Large intestine (tissue), 3 donors: ENCODE measurements at regions not wholly inside any gene's neighbourhood (a gene's known extent, or its start where the extent isn't known, plus 50 kb on each side); places are given as distances from the start of the nearest gene placed in this dataset.
"Not testable (repeated sequence)": the region's sequence is repeated elsewhere in the genome, so short reads cannot be mapped to it uniquely, and the experiment has no call there.

ENCODE experiments used
- DNase-seq, 2 donors: peaks; one replicate each; pipeline versions ENCODE4 v3.0.0 to v3.0.0-alpha.2; 2013
- H3K27ac ChIP-seq: one replicate; pipeline ENCODE4 v1.5.1; 2013; ENCODE audit warnings: low read length
- H3K27me3 ChIP-seq: 2 replicates; pipeline ENCODE4 v1.6.1; 2013; ENCODE audit warnings: low read length; ENCODE audit not compliant: control insufficient read depth, insufficient read depth
- H3K36me3 ChIP-seq: 2 replicates; pipeline ENCODE4 v1.6.1; 2013; ENCODE audit warnings: low read length; ENCODE audit not compliant: control insufficient read depth, insufficient read depth
- H3K4me1 ChIP-seq: one replicate; pipeline ENCODE4 v1.6.1; 2013; ENCODE audit warnings: low read length; ENCODE audit not compliant: control insufficient read depth, insufficient read depth
- H3K4me3 ChIP-seq: one replicate; pipeline ENCODE4 v1.5.1; 2013; ENCODE audit warnings: low read length
- H3K9me3 ChIP-seq: one replicate; pipeline ENCODE4 v1.6.1; 2013; ENCODE audit warnings: mild to moderate bottlenecking, low read depth, low read length, moderate library complexity; ENCODE audit not compliant: control insufficient read depth
- WGBS: methylation state at CpG from one replicate; pipeline ENCODE4 v1.1.5; 2013; ENCODE audit warnings: low lambda C conversion rate; ENCODE audit not compliant: insufficient coverage; 5-methylcytosine and 5-hydroxymethylcytosine counted together

- H3K27me3 ChIP-seq, result no peaks in the 10 kb centered on the region
- H3K9me3 ChIP-seq, result no peaks in the 10 kb centered on the region
- H3K4me3 ChIP-seq, result no peak overlapping the region
- H3K4me1 ChIP-seq, result no peaks in the 10 kb centered on the region
- H3K27ac ChIP-seq, result no peak overlapping the region
- H3K36me3 ChIP-seq, result no peaks in the 10 kb centered on the region
- no peak for DNase-seq
- WGBS, result 100% methylated on average over 1 of the region's 1 CpG
Measured at GRCh38 chr2:144126302-144126701, 393.6 kb downstream of the ZEB2 start.

GRCh38 chr2:144125751-144126150 is 394.2 kb downstream of the ZEB2 start:
- 93% methylated on average over 2 of the region's 2 CpGs for WGBS
- H3K9me3 ChIP-seq, result no peaks in the 10 kb centered on the region
- H3K27ac ChIP-seq, result no peak overlapping the region

GRCh38 chr2:144124882-144125281 is 395.0 kb downstream of the ZEB2 start:
- Histone ChIP-seq H3K4me3 (no peak overlapping the region), H3K9me3 (no peaks in the 10 kb centered on the region), H3K4me1 (no peaks in the 10 kb centered on the region), H3K27ac (no peak overlapping the region), H3K36me3 (no peaks in the 10 kb centered on the region), H3K27me3 (no peaks in the 10 kb centered on the region)
- WGBS, result 100% methylated on average over 1 of the region's 4 CpGs
- DNase-seq, result no peak

More at GRCh38 chr2:144125751-144126150, 394.2 kb downstream of the ZEB2 start:
- no peaks in the 10 kb centered on the region for H3K4me1 ChIP-seq
- no peak for DNase-seq
- H3K4me3 ChIP-seq, result no peak overlapping the region
- no peaks in the 10 kb centered on the region for H3K36me3 ChIP-seq
- H3K27me3 ChIP-seq, result no peaks in the 10 kb centered on the region

- DNase-seq, result no peak
- H3K27ac ChIP-seq, result no peak overlapping the region
- no peaks in the 10 kb centered on the region for H3K36me3 ChIP-seq
- H3K4me1 ChIP-seq, result no peaks in the 10 kb centered on the region
- H3K9me3 ChIP-seq, result no peaks in the 10 kb centered on the region
- no peak overlapping the region for H3K4me3 ChIP-seq
- 100% methylated on average over 3 of the region's 4 CpGs for WGBS
- no peaks in the 10 kb centered on the region for H3K27me3 ChIP-seq
Measured at GRCh38 chr2:144120487-144120886, 399.4 kb downstream of the ZEB2 start.

- Histone ChIP-seq H3K4me3 (no peak overlapping the region), H3K9me3 (no peaks in the 10 kb centered on the region), H3K4me1 (no peaks in the 10 kb centered on the region), H3K27ac (no peak overlapping the region), H3K36me3 (no peaks in the 10 kb centered on the region), H3K27me3 (no peaks in the 10 kb centered on the region)
- DNase-seq, result no peak
- 92% methylated on average over 2 of the region's 3 CpGs for WGBS
Measured at GRCh38 chr2:144117086-144117485, 402.8 kb downstream of the ZEB2 start.

- peak in 1 of 2 donors; percentile 19 for DNase-seq
- no peak overlapping the region for H3K4me3 ChIP-seq
- WGBS, result no CpG with 5 or more reads among the region's 1 CpG
Measured at GRCh38 chr2:144115739-144116291, 404.1 kb downstream of the ZEB2 start.

GRCh38 chr2:144114760-144115159 is 405.2 kb downstream of the ZEB2 start:
- H3K9me3 ChIP-seq, result no peaks in the 10 kb centered on the region
- no peaks in the 10 kb centered on the region for H3K27me3 ChIP-seq
- no peak overlapping the region for H3K4me3 ChIP-seq
- no peak overlapping the region for H3K27ac ChIP-seq
- no peaks in the 10 kb centered on the region for H3K36me3 ChIP-seq
- no peaks in the 10 kb centered on the region for H3K4me1 ChIP-seq
- no peak for DNase-seq
- 100% methylated on average over 1 of the region's 1 CpG for WGBS

More at GRCh38 chr2:144115739-144116291, 404.1 kb downstream of the ZEB2 start:
- H3K27ac ChIP-seq, result no peak overlapping the region
- no peaks in the 10 kb centered on the region for H3K4me1 ChIP-seq
- no peaks in the 10 kb centered on the region for H3K9me3 ChIP-seq
- H3K27me3 ChIP-seq, result no peaks in the 10 kb centered on the region
- no peaks in the 10 kb centered on the region for H3K36me3 ChIP-seq

- H3K9me3 ChIP-seq, result no peaks in the 10 kb centered on the region
- no peaks in the 10 kb centered on the region for H3K27me3 ChIP-seq
- H3K4me3 ChIP-seq, result no peak overlapping the region
- H3K27ac ChIP-seq, result no peak overlapping the region
- no peak for DNase-seq
- no CpG with 5 or more reads among the region's 2 CpGs for whole genome bisulfite sequencing
- H3K36me3 ChIP-seq, result no peaks in the 10 kb centered on the region
- no peaks in the 10 kb centered on the region for H3K4me1 ChIP-seq
Measured at GRCh38 chr2:144111437-144111836, 408.5 kb downstream of the ZEB2 start.

GRCh38 chr2:144106104-144106503 is 413.8 kb downstream of the ZEB2 start:
- not testable (repeated sequence) for H3K27ac ChIP-seq, DNase-seq, H3K36me3 ChIP-seq, H3K4me1 ChIP-seq, H3K4me3 ChIP-seq, H3K9me3 ChIP-seq, H3K27me3 ChIP-seq
- WGBS, result no CpG with 5 or more reads among the region's 3 CpGs

GRCh38 chr2:144102386-144102785 is 417.5 kb downstream of the ZEB2 start:
- H3K9me3 ChIP-seq, result peaks cover 9% of the 10 kb centered on the region
- no CpG with 5 or more reads among the region's 2 CpGs for WGBS
- no peak for DNase-seq
- H3K36me3 ChIP-seq, result no peaks in the 10 kb centered on the region
- no peak overlapping the region for H3K27ac ChIP-seq
- H3K4me3 ChIP-seq, result no peak overlapping the region
- H3K27me3 ChIP-seq, result no peaks in the 10 kb centered on the region
- no peaks in the 10 kb centered on the region for H3K4me1 ChIP-seq

GRCh38 chr2:144099780-144100377 is 420.0 kb downstream of the ZEB2 start:
- no peaks in the 10 kb centered on the region for H3K4me1 ChIP-seq
- H3K9me3 ChIP-seq, result peaks cover 9% of the 10 kb centered on the region
- no peak overlapping the region for H3K27ac ChIP-seq
- H3K27me3 ChIP-seq, result no peaks in the 10 kb centered on the region
- no peak overlapping the region for H3K4me3 ChIP-seq
- H3K36me3 ChIP-seq, result no peaks in the 10 kb centered on the region
- 70% methylated on average over 2 of the region's 6 CpGs for WGBS
- DNase-seq, result no peak
